ENCODE measurements at regions not wholly inside any gene's neighbourhood (a gene's known extent, or its start where the extent isn't known, plus 50 kb on each side); places are given as distances from the start of the nearest gene placed in this dataset.

GRCh38 chr11:95655536-95655935 lies 134.0 kb downstream of the FAM76B start:
- TF ChIP-seq, protein P1, sequence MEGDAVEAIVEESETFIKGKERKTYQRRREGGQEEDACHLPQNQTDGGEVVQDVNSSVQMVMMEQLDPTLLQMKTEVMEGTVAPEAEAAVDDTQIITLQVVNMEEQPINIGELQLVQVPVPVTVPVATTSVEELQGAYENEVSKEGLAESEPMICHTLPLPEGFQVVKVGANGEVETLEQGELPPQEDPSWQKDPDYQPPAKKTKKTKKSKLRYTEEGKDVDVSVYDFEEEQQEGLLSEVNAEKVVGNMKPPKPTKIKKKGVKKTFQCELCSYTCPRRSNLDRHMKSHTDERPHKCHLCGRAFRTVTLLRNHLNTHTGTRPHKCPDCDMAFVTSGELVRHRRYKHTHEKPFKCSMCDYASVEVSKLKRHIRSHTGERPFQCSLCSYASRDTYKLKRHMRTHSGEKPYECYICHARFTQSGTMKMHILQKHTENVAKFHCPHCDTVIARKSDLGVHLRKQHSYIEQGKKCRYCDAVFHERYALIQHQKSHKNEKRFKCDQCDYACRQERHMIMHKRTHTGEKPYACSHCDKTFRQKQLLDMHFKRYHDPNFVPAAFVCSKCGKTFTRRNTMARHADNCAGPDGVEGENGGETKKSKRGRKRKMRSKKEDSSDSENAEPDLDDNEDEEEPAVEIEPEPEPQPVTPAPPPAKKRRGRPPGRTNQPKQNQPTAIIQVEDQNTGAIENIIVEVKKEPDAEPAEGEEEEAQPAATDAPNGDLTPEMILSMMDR (conservative IDR thresholded peaks at IDR 0.05 in 1 of 2, IDR thresholded peaks at IDR 0.05 in 1 of 2; ENCODE audit: extremely low read depth in 1 of 2, insufficient read depth in 1 of 2, low read depth in 1 of 2, low read length in 2 of 2), result no peak
- no peak for TF ChIP-seq EZH2 (IDR thresholded peaks at IDR 0.05; ENCODE audit: borderline replicate concordance, low read length)

Data from mammary epithelial cell (primary cell).